Neural cell (in vitro differentiated cells): ENCODE measurements at regions not wholly inside any gene's neighbourhood (a gene's known extent, or its start where the extent isn't known, plus 50 kb on each side); places are given as distances from the start of the nearest gene placed in this dataset.

Experiments
- H2AFZ ChIP-seq: fragments of 200-600, 300-800 bp; sonication (generic), shearing (Covaris generic); 2 replicates; pipeline ENCODE4 v1.6.0; 2014; ENCODE audit warnings: low read depth, mild to moderate bottlenecking, antibody characterized with exemption, low read length, moderate library complexity
- H3F3A ChIP-seq: fragments of 200-600 bp; shearing (Covaris generic); 2 replicates; pipeline ENCODE4 v1.6.1; 2016; ENCODE audit warnings: mild to moderate bottlenecking, moderate library complexity, mixed read lengths, antibody characterized with exemption, low read length; ENCODE audit not compliant: insufficient read depth, poor library complexity, severe bottlenecking
- H3K27ac ChIP-seq: fragments of 200-600, 300-800 bp; sonication (generic), shearing (Covaris generic); 2 replicates; pipeline ENCODE4 v1.5.1; 2014; ENCODE audit warnings: mild to moderate bottlenecking, low read length, moderate library complexity
- H3K27me3 ChIP-seq: fragments of 300-800, 200-600 bp; sonication (generic), shearing (Covaris generic); 2 replicates; pipeline ENCODE4 v1.6.0; 2014; ENCODE audit warnings: mild to moderate bottlenecking, low read depth, low read length, moderate library complexity; ENCODE audit not compliant: insufficient read depth
- H3K36me3 ChIP-seq: fragments of 300-800, 200-600 bp; sonication (generic), shearing (Covaris generic); 2 replicates; pipeline ENCODE4 v1.5.1; 2014; ENCODE audit warnings: mild to moderate bottlenecking, antibody characterized with exemption, low read length, moderate library complexity; ENCODE audit not compliant: insufficient read depth
- H3K4me2 ChIP-seq: fragments of 300-800, 200-600 bp; sonication (generic), shearing (Covaris generic); 2 replicates; pipeline ENCODE4 v1.6.0; 2014; ENCODE audit warnings: mild to moderate bottlenecking, low read length
- H3K4me3 ChIP-seq: fragments of 300-800, 200-600 bp; sonication (generic), shearing (Covaris generic); 2 replicates; pipeline ENCODE4 v1.5.1; 2014; ENCODE audit warnings: mild to moderate bottlenecking, low read length, moderate library complexity
- H3K79me2 ChIP-seq: fragments of 200-600 bp; shearing (Covaris generic); replicated peaks from 2 replicates; pipeline ENCODE4 v1.6.0; 2014; ENCODE audit warnings: mild to moderate bottlenecking, low read length, moderate library complexity; ENCODE audit not compliant: insufficient read depth
- H3K9ac ChIP-seq: fragments of 300-800, 200-600 bp; sonication (generic), shearing (Covaris generic); 2 replicates; pipeline ENCODE4 v1.6.1; 2016; ENCODE audit warnings: mild to moderate bottlenecking, low read length, mixed read lengths
- H3K9me2 ChIP-seq: fragments of 200-600 bp; shearing (Covaris generic); 2 replicates; pipeline ENCODE4 v1.6.1; 2016; ENCODE audit warnings: mild to moderate bottlenecking, low read length, mixed read lengths; ENCODE audit not compliant: insufficient read depth
- H3K9me3 ChIP-seq: fragments of 200-600, 300-800 bp; sonication (generic), shearing (Covaris generic); 2 replicates; pipeline ENCODE4 v1.6.1; 2016; ENCODE audit warnings: mild to moderate bottlenecking, mixed run types, low read length, moderate library complexity, mixed read lengths
- H4K20me1 ChIP-seq: fragments of 200-600 bp; shearing (Covaris generic); 2 replicates; pipeline ENCODE4 v1.6.1; 2016; ENCODE audit warnings: mild to moderate bottlenecking, mixed run types; ENCODE audit not compliant: insufficient read depth
- EP300 ChIP-seq: fragments of 450-650 bp; conservative IDR thresholded peaks from 2 replicates; pipeline ENCODE4 v1.6.1; 2014; ENCODE audit warnings: antibody characterized with exemption, mild to moderate bottlenecking, moderate library complexity; ENCODE audit not compliant: poor library complexity, severe bottlenecking
- EZH2 ChIP-seq: fragments of 200-600, 300-800 bp; shearing (Covaris generic), sonication (generic); IDR thresholded peaks from 2 replicates; pipeline ENCODE4 v1.6.1; 2014; ENCODE audit warnings: antibody characterized with exemption, low read length, borderline replicate concordance, mild to moderate bottlenecking; ENCODE audit not compliant: insufficient read depth, poor library complexity, severe bottlenecking
- MXI1 ChIP-seq: fragments of 450-650 bp; conservative IDR thresholded peaks from 2 replicates; pipeline ENCODE4 v1.6.1; 2014; ENCODE audit warnings: antibody characterized with exemption, mild to moderate bottlenecking; ENCODE audit not compliant: poor library complexity, severe bottlenecking
- POLR2AphosphoS5 ChIP-seq: IDR thresholded peaks from 2 replicates; pipeline ENCODE4 v1.6.1; 2012
- RAD21 ChIP-seq: fragments of 450-650 bp; conservative IDR thresholded peaks from 2 replicates; pipeline ENCODE4 v1.6.1; 2014; ENCODE audit warnings: antibody characterized with exemption, mild to moderate bottlenecking, moderate library complexity
- SMC3 ChIP-seq: fragments of 450-650 bp; conservative IDR thresholded peaks from 2 replicates; pipeline ENCODE4 v1.6.1; 2014; ENCODE audit warnings: antibody characterized with exemption, mild to moderate bottlenecking, moderate library complexity; ENCODE audit not compliant: poor library complexity
- TAF1 ChIP-seq: IDR thresholded peaks from 2 replicates; pipeline ENCODE4 v1.6.1; 2012; ENCODE audit warnings: low read depth
- TF ChIP-seq, protein P1 (sequence below): IDR thresholded peaks from 2 replicates; pipeline ENCODE4 v1.6.1; 2012; ENCODE audit warnings: borderline replicate concordance
- TF ChIP-seq, protein P2 (sequence below): fragments of 450-650 bp; IDR thresholded peaks from 2 replicates; pipeline ENCODE4 v1.5.1; 2014; ENCODE audit warnings: antibody characterized with exemption, mild to moderate bottlenecking, moderate library complexity; ENCODE audit not compliant: poor library complexity, severe bottlenecking

DNA sequence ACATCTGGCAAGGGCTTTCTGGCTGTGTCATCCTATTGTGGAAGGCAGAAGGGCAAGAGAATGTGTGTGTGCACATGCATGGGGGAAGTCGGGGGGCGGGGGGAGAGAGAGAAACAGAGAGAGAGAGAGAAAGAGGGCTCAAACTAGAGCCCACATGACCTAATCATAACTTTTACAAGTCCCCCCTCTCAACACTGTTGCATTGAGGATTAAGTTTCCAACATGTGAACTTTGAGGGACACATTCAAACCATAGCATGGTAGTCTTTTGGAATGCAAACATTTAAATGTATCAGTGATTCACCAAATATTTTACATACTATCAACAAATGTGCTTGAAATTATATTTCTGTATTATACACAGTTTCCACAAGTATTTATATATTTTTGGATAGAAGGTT is 655.4 kb upstream of the B3GALT2 start:
- H3K79me2 ChIP-seq, result no peaks in the 10 kb centered on the region
- no peaks in the 10 kb centered on the region for H3K9me3 ChIP-seq
- no peak overlapping the region for H3K4me3 ChIP-seq
- no peaks in the 10 kb centered on the region for H4K20me1 ChIP-seq
- no peak for TF ChIP-seq EP300
- no peak for TF ChIP-seq EZH2
- TF ChIP-seq MXI1, result no peak
- TF ChIP-seq TAF1, result no peak
- TF ChIP-seq RAD21, result no peak
- TF ChIP-seq, protein P1, sequence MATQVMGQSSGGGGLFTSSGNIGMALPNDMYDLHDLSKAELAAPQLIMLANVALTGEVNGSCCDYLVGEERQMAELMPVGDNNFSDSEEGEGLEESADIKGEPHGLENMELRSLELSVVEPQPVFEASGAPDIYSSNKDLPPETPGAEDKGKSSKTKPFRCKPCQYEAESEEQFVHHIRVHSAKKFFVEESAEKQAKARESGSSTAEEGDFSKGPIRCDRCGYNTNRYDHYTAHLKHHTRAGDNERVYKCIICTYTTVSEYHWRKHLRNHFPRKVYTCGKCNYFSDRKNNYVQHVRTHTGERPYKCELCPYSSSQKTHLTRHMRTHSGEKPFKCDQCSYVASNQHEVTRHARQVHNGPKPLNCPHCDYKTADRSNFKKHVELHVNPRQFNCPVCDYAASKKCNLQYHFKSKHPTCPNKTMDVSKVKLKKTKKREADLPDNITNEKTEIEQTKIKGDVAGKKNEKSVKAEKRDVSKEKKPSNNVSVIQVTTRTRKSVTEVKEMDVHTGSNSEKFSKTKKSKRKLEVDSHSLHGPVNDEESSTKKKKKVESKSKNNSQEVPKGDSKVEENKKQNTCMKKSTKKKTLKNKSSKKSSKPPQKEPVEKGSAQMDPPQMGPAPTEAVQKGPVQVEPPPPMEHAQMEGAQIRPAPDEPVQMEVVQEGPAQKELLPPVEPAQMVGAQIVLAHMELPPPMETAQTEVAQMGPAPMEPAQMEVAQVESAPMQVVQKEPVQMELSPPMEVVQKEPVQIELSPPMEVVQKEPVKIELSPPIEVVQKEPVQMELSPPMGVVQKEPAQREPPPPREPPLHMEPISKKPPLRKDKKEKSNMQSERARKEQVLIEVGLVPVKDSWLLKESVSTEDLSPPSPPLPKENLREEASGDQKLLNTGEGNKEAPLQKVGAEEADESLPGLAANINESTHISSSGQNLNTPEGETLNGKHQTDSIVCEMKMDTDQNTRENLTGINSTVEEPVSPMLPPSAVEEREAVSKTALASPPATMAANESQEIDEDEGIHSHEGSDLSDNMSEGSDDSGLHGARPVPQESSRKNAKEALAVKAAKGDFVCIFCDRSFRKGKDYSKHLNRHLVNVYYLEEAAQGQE, result no peak
- TF ChIP-seq SMC3, result no peak
- TF ChIP-seq, protein P2, sequence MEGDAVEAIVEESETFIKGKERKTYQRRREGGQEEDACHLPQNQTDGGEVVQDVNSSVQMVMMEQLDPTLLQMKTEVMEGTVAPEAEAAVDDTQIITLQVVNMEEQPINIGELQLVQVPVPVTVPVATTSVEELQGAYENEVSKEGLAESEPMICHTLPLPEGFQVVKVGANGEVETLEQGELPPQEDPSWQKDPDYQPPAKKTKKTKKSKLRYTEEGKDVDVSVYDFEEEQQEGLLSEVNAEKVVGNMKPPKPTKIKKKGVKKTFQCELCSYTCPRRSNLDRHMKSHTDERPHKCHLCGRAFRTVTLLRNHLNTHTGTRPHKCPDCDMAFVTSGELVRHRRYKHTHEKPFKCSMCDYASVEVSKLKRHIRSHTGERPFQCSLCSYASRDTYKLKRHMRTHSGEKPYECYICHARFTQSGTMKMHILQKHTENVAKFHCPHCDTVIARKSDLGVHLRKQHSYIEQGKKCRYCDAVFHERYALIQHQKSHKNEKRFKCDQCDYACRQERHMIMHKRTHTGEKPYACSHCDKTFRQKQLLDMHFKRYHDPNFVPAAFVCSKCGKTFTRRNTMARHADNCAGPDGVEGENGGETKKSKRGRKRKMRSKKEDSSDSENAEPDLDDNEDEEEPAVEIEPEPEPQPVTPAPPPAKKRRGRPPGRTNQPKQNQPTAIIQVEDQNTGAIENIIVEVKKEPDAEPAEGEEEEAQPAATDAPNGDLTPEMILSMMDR, result no peak
- TF ChIP-seq POLR2AphosphoS5, result no peak
- H3K27me3 ChIP-seq, result no peaks in the 10 kb centered on the region
- no peak overlapping the region for H3K9ac ChIP-seq
- no peaks in the 10 kb centered on the region for H3F3A ChIP-seq
- no peaks in the 10 kb centered on the region for H3K36me3 ChIP-seq
- no peak overlapping the region for H3K27ac ChIP-seq
- H2AFZ ChIP-seq, result no peak overlapping the region
- no peak overlapping the region for H3K4me2 ChIP-seq
- no peaks in the 10 kb centered on the region for H3K9me2 ChIP-seq

DNA sequence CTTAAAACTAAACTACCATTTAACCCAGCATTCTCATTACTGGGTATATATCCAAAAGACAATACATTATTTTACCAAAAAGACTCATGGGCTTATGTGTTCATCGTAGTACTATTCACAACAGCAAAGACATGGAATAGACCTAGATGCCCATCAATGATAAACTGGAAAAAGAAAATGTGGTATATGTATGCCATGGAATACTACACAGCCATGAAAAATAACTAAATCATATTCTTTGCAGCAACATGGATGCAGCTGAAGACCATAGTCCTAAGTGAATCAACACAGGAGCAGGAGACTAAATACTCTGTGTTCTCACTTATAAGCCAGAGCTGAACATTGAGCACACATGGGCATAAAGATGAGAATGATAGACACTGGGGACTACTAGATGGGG is 645.1 kb upstream of the B3GALT2 start:
- no peak overlapping the region for H3K4me2 ChIP-seq
- no peak overlapping the region for H3K4me3 ChIP-seq
- H3K79me2 ChIP-seq, result no peaks in the 10 kb centered on the region
- H3K36me3 ChIP-seq, result no peaks in the 10 kb centered on the region
- H3K9me2 ChIP-seq, result no peaks in the 10 kb centered on the region
- no peak overlapping the region for H2AFZ ChIP-seq
- no peak overlapping the region for H3K9ac ChIP-seq
- no peaks in the 10 kb centered on the region for H4K20me1 ChIP-seq
- H3K27ac ChIP-seq, result no peak overlapping the region
- H3K9me3 ChIP-seq, result peaks cover 6% of the 10 kb centered on the region
- no peaks in the 10 kb centered on the region for H3F3A ChIP-seq
- no peaks in the 10 kb centered on the region for H3K27me3 ChIP-seq
- TF ChIP-seq SMC3, result no peak

DNA sequence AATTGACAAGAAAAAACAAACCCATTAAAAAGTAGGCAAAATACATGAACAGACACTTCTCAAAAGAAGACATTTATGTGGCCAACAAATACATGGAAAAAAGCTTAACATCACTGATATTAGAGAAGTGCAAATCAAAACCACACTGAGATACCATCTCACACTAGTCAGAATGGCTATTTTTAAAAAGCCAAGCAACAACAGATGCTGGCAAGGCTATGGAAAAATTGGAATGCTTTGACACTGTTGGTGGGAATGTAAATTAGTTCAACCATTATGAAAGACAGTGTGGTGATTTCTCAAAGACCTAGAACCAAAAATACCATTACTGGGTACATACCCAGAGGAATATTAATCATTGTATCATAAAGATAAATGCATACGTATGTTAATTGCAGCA is 641.1 kb upstream of the B3GALT2 start:
- Histone ChIP-seq H3K9me3 (peaks cover 6% of the 10 kb centered on the region), H2AFZ (no peak overlapping the region), H3K27ac (no peak overlapping the region), H3K9me2 (no peaks in the 10 kb centered on the region), H3K4me3 (no peak overlapping the region), H3K9ac (no peak overlapping the region), H3K4me2 (no peak overlapping the region), H3F3A (no peaks in the 10 kb centered on the region), H3K79me2 (no peaks in the 10 kb centered on the region), H3K36me3 (no peaks in the 10 kb centered on the region), H3K27me3 (no peaks in the 10 kb centered on the region), H4K20me1 (no peaks in the 10 kb centered on the region)
- TF ChIP-seq, protein P2, result no peak
